GM21619 (cell line): ENCODE measurements at regions not wholly inside any gene's neighbourhood (a gene's known extent, or its start where the extent isn't known, plus 50 kb on each side); places are given as distances from the start of the nearest gene placed in this dataset.
A peak's percentile ranks its signal among the peaks of the same experiment; 100 is the strongest.
"Not testable (repeated sequence)": the region's sequence is repeated elsewhere in the genome, so short reads cannot be mapped to it uniquely, and the experiment has no call there.

Source experiments
- ATAC-seq: cut with Tn5 transposase; IDR thresholded peaks from one replicate; pipeline ENCODE4 v1.9.1; 2021; ENCODE audit not compliant: unreplicated experiment

GRCh38 chr2:204138206-204138605 lies 201.6 kb downstream of the ICOS start:
- no peak for ATAC-seq

- no peak for ATAC-seq
Measured at GRCh38 chr2:204140246-204140645, 203.7 kb downstream of the ICOS start.

GRCh38 chr2:204143216-204144014 lies 206.9 kb downstream of the ICOS start:
- no peak for ATAC-seq

- ATAC-seq, result no peak
Measured at GRCh38 chr2:204144492-204144891, 207.9 kb downstream of the ICOS start.

- ATAC-seq, result peak; percentile 99
Measured at GRCh38 chr2:204145263-204145751, 208.7 kb downstream of the ICOS start.

- no peak for ATAC-seq
Measured at GRCh38 chr2:204145791-204146190, 209.2 kb downstream of the ICOS start.

GRCh38 chr2:204147040-204147439 lies 210.5 kb downstream of the ICOS start:
- not testable (repeated sequence) for ATAC-seq

- no peak for ATAC-seq
Measured at GRCh38 chr2:204150721-204151120, 214.2 kb downstream of the ICOS start.

- no peak for ATAC-seq
Measured at GRCh38 chr2:204152616-204153015, 216.1 kb downstream of the ICOS start.

GRCh38 chr2:204154863-204155262 lies 218.3 kb downstream of the ICOS start:
- no peak for ATAC-seq

- ATAC-seq, result no peak
Measured at GRCh38 chr2:204156456-204156855, 219.9 kb downstream of the ICOS start.

- no peak for ATAC-seq
Measured at GRCh38 chr2:204157684-204158083, 221.1 kb downstream of the ICOS start.

- ATAC-seq, result no peak
Measured at GRCh38 chr2:204159526-204159925, 223.0 kb downstream of the ICOS start.

- ATAC-seq, result no peak
Measured at GRCh38 chr2:204160989-204161388, 224.4 kb downstream of the ICOS start.

GRCh38 chr2:204161886-204162285 lies 225.3 kb downstream of the ICOS start:
- ATAC-seq, result no peak

- ATAC-seq, result no peak
Measured at GRCh38 chr2:204166961-204167360, 230.4 kb downstream of the ICOS start.

- not testable (repeated sequence) for ATAC-seq
Measured at GRCh38 chr2:204167670-204168069, 231.1 kb downstream of the ICOS start.

GRCh38 chr2:204170411-204170810 lies 233.8 kb downstream of the ICOS start:
- ATAC-seq, result no peak

GRCh38 chr2:204171432-204172144 lies 235.0 kb downstream of the ICOS start:
- no peak for ATAC-seq

- no peak for ATAC-seq
Measured at GRCh38 chr2:204172145-204172600, 235.6 kb downstream of the ICOS start.

- no peak for ATAC-seq
Measured at GRCh38 chr2:204174034-204174433, 237.5 kb downstream of the ICOS start.
